Aorta (tissue), 5 donors: ENCODE measurements at regions not wholly inside any gene's neighbourhood (a gene's known extent, or its start where the extent isn't known, plus 50 kb on each side); places are given as distances from the start of the nearest gene placed in this dataset.
"Not testable (repeated sequence)": the region's sequence is repeated elsewhere in the genome, so short reads cannot be mapped to it uniquely, and the experiment has no call there.

Experiments used
- ATAC-seq: fragments of 200-7000 bp; cut with Tn5 transposase; one replicate; pipeline ENCODE4 v1.9.1; 2022; ENCODE audit warnings: moderate library complexity; ENCODE audit not compliant: low FRiP score
- DNase-seq, 2 donors: peaks; one replicate each; pipeline ENCODE4 v3.0.0-alpha.2; 2020
- H3K27ac ChIP-seq, 2 donors: one replicate each; pipeline ENCODE4 v1.5.1; 2013; ENCODE audit warnings: low read length in 2 of 2, mild to moderate bottlenecking in 2 of 2, moderate library complexity in 2 of 2, control low read depth in 1 of 2, inconsistent platforms in 1 of 2, low read depth in 1 of 2
- H3K27me3 ChIP-seq, 2 donors: one replicate each; pipeline ENCODE4 v1.6.1; 2013; ENCODE audit warnings: control low read depth in 1 of 2, low read length in 1 of 2, mild to moderate bottlenecking in 1 of 2, moderate library complexity in 1 of 2; ENCODE audit not compliant: insufficient read depth in 2 of 2, control insufficient read depth in 1 of 2
- H3K36me3 ChIP-seq, 2 donors: one replicate each; pipeline ENCODE4 v1.6.1; 2013; ENCODE audit warnings: control low read depth in 1 of 2, low read length in 1 of 2, mild to moderate bottlenecking in 1 of 2; ENCODE audit not compliant: insufficient read depth in 2 of 2, control insufficient read depth in 1 of 2
- H3K4me1 ChIP-seq, 2 donors: one replicate each; pipeline ENCODE4 v1.6.1; 2013; ENCODE audit warnings: low read length in 2 of 2, control low read depth in 1 of 2, mild to moderate bottlenecking in 1 of 2, moderate library complexity in 1 of 2; ENCODE audit not compliant: insufficient read depth in 2 of 2, control insufficient read depth in 1 of 2
- H3K4me3 ChIP-seq, 2 donors: one replicate each; pipeline ENCODE4 v1.5.1; 2013; ENCODE audit warnings: low read length in 2 of 2, control low read depth in 1 of 2, mild to moderate bottlenecking in 1 of 2
- H3K9me3 ChIP-seq: one replicate; pipeline ENCODE4 v1.6.1; 2013; ENCODE audit warnings: mild to moderate bottlenecking, low read length; ENCODE audit not compliant: control insufficient read depth
- WGBS, 2 donors: extraction: QIAGEN DNeasy Blood & Tissue Kit; methylation state at CpG; one replicate each; pipeline ENCODE4 v1.1.7; 2013; 5-methylcytosine and 5-hydroxymethylcytosine counted together
- intact Hi-C, 2 donors: fragments of 100-400 bp; cut with DNase I; formaldehyde crosslinking; loops; one replicate each; pipeline versions ENCODE4 v1.14.2 to v1.15.0; 2022
- donor health status: healthy with polysubstance abuse.
- donor health status: Bipolar disorder and iron deficiency.
- donor health status: DM: no; HTN: no; CAD: no.
- donor health status: DM: no; HTN: no; CAD: no.
- donor health status: DM: yes; HTN: yes; CAD: no.

DNA sequence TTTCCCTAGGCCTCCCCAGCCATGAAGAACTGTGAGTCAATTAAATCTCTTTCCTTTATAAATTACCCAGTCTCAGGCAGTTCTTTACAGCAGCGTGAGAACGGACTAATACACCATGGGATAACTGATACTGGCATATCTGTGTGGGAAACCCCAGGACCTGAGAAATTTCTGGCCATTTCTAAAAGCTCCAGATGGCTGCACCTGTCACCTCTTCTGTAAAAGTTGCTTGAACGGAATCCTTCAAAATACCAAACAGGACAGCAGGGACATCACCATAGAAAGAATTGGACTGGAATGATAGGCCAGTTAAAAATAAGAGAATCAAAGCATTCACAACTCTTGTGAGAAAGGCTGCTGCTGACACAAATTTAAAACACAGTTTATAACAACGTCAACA is 134.0 kb upstream of the FOXD4L5 start:
- H3K27ac ChIP-seq, H3K4me1 ChIP-seq, intact Hi-C loops, ATAC-seq, H3K9me3 ChIP-seq, DNase-seq, H3K36me3 ChIP-seq, H3K27me3 ChIP-seq, H3K4me3 ChIP-seq: not testable (repeated sequence)
- 58 to 68% methylated on average over 4 of the region's 4 CpGs for WGBS, 2 donors

DNA sequence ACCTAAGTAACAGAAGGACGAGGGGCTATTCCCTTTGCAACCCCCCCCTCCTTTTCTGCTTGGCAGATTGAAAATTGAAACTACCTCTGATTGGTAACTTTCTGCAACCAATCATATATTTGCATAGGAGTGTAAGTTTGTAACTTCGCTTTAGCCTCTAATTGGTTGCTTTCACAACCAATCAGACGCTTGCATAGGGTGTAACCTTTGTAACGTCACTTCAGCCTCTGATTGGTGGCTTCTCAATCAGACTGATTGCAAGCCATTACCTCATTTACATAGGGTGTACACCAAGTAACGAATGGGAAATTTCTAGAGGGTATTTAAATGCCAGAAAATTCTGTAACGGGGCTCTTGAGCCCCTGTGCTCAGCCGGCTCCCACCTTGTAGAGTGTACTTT is 131.9 kb upstream of the FOXD4L5 start:
- intact Hi-C loops, H3K27ac ChIP-seq, H3K4me1 ChIP-seq, H3K27me3 ChIP-seq, H3K36me3 ChIP-seq, DNase-seq, ATAC-seq, H3K4me3 ChIP-seq, H3K9me3 ChIP-seq: not testable (repeated sequence)
- WGBS, 2 donors, result 58 to 63% methylated on average over 7 of the region's 7 CpGs

DNA sequence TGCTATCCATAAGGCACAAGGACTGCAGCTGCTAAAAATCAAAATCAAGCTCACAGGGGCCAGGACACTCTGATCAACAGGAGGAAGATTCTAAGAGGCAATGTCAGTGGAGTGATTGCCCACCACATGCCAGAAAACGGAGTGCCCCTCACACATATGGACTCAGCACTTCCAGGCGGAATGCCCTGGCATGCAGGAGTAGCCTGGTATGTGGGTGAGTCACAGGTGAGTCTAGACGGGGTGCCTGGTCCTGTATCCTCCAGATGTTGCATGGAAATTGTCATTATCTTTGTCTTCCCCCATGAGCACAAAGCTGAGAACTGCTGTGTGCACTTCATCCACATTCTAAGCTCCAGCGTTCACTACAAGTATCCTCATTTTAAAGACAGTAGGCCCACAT is 129.2 kb upstream of the FOXD4L5 start:
- DNase-seq, H3K27me3 ChIP-seq, H3K9me3 ChIP-seq, H3K4me1 ChIP-seq, H3K36me3 ChIP-seq, H3K27ac ChIP-seq, intact Hi-C loops, ATAC-seq, H3K4me3 ChIP-seq: not testable (repeated sequence)
- WGBS, 2 donors, result 37 to 45% methylated on average over 4 of the region's 4 CpGs

DNA sequence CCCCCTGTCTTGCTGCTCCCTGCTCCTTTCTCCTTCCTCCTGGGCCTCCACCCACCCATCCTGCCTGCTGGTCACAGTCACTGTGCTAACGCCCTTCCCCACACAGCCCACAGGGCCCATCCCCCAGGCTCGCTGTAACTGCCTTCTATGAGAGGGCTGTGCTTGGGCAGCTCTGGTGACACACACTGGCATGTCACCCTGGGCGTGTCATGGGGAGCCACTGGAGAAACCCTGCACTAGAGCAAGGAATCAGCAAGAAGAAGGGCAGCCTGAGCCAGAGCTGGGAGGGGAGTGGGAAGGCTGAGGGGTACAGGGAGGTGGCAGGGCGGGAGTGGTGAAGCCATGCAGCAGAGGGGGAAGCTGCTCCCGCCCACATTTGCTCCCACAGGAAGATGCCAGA is 128.4 kb upstream of the FOXD4L5 start:
- H3K4me3 ChIP-seq, H3K36me3 ChIP-seq, H3K27me3 ChIP-seq, intact Hi-C loops, H3K4me1 ChIP-seq, H3K9me3 ChIP-seq, H3K27ac ChIP-seq, DNase-seq, ATAC-seq: not testable (repeated sequence)
- 61 to 65% methylated on average over 5 of the region's 5 CpGs for WGBS, 2 donors

DNA sequence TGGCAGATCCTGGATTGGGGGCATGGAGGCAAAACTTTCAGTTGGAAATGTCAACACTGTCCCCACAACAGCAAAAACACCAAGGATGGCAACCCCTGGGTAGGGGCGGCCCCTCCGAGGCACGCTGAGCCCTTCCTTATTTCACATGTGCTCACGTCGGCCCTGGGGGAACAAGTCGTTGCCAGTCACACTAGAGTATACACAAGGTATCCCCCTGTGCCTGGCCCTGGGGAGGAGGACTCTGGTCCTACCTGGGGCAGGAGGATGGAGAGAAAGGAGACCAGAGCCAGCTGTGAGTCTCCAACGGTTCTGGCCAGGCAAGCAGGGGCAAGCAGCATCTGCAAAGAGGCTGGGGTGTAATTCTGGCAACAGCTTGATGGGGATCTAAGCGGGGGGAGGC is 126.9 kb upstream of the FOXD4L5 start:
- 75 to 78% methylated on average over 8 of the region's 8 CpGs for WGBS, 2 donors
- intact Hi-C loops, result no loop called here
- Histone ChIP-seq H3K4me3 (no peak overlapping the region), H3K27me3 (no peaks in the 10 kb centered on the region), H3K27ac (no peak overlapping the region), H3K4me1 (no peaks in the 10 kb centered on the region), H3K36me3 (no peaks in the 10 kb centered on the region), H3K9me3 (no peaks in the 10 kb centered on the region)
- no peak for ATAC-seq
- DNase-seq, result no peak

DNA sequence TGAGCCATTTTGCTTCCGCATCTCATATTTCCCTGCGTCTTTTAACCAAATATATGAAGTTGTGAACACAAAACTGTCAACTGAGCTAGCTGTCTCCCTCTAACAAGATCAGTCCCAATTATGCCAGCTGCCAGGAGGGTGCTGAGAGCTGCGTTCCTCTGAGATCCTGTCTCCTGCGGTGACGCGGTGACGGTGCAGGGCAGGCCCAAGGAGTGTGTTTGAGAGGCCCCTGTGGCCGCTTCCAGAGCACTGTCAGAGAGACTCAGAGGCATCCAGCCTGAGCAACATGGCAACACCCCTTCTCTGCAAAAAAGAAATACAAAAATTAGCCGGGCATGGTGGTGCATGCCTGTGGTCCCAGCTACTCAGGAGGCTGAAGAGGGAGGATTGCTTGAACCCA is 126.3 kb upstream of the FOXD4L5 start:
- no peaks in the 10 kb centered on the region for H3K9me3 ChIP-seq
- no peak for ATAC-seq
- no peak for DNase-seq
- no peaks in the 10 kb centered on the region for H3K4me1 ChIP-seq
- 81 to 83% methylated on average over 9 of the region's 9 CpGs for WGBS, 2 donors
- H3K4me3 ChIP-seq, result no peak overlapping the region
- H3K27ac ChIP-seq, result no peak overlapping the region
- H3K27me3 ChIP-seq, result no peaks in the 10 kb centered on the region
- intact Hi-C loops, result no loop called here
- H3K36me3 ChIP-seq, result no peaks in the 10 kb centered on the region

DNA sequence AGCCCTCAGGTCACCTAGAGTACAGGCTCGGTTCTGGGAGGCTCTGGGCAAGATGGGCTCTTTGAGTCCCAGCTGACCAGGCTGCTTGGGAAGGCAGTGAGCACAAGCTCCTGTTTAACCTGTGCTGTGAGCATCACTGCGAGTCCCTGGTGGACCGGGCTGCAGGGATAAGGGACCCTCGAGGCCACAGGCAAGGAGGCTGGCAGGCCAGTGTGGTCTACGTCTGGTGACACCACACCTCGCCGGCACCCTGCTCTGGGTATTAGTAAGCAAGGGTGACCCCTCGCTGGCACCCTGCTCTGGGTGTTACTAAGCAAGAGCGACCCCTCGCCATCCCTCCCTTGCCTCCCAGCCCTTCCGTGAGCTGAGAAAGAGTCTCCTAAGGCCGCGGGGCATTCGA is 125.9 kb upstream of the FOXD4L5 start:
- Histone ChIP-seq H3K27ac (no peak overlapping the region), H3K27me3 (no peaks in the 10 kb centered on the region), H3K4me3 (no peak overlapping the region), H3K9me3 (no peaks in the 10 kb centered on the region), H3K36me3 (no peaks in the 10 kb centered on the region), H3K4me1 (no peaks in the 10 kb centered on the region)
- 72% methylated on average over 14 of the region's 14 CpGs for WGBS, 2 donors
- ATAC-seq (no peak), DNase-seq (no peak)
- intact Hi-C loops, result no loop called here

DNA sequence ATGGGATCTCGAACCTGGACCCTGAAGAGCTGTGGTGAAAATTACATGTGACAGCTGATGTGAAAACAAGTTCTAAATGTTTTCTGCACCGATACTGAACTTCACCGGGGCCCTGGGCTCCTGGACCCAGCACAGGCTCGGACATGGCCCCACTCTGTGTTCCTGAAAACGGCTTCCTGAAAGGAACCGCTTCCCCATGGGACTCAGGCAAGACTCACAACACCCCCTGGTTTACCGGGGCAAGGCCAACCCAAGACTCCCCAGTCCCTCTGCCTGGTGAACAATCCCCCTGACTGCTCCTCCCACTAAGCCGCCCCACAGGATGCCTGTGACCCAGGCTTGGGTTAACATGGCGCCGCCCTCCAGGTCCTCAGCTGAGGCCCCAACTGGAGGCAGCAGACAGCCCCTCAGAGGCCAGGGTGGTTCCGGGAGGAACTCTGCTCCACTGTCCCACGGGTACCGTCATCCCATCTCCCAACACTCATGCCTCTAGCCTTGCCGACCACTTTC is 124.5 kb upstream of the FOXD4L5 start:
- H3K4me3 ChIP-seq, result no peak overlapping the region
- WGBS, 2 donors, result 81% methylated on average over 14 of the region's 14 CpGs
- no peak overlapping the region for H3K27ac ChIP-seq
- H3K27me3 ChIP-seq, result no peaks in the 10 kb centered on the region
- no peak for ATAC-seq
- H3K4me1 ChIP-seq, result no peaks in the 10 kb centered on the region
- intact Hi-C loops, result no loop called here
- no peak for DNase-seq
- no peaks in the 10 kb centered on the region for H3K9me3 ChIP-seq
- H3K36me3 ChIP-seq, result no peaks in the 10 kb centered on the region

DNA sequence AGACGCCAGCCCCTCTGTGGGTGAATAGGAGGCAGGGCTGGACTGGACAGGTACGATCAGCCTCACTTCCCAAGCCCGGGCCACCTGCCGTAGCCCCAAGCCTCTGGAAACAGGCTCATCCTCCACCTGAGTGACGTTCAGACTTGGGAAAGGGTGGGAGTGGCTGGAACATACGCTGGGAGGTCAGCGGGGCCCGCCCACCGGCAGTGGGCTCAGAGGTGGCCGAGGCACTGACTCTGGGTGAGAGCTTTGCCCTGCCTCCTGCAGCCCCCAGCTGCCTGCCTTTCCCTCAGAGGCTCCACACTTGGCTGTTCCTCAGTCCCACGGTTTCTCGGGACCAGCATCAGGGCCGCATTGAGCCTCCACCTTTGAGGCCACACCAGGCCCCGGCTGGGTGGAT is 123.8 kb upstream of the FOXD4L5 start:
- H3K4me3 ChIP-seq, H3K9me3 ChIP-seq, ATAC-seq, intact Hi-C loops, H3K4me1 ChIP-seq, H3K36me3 ChIP-seq, DNase-seq, H3K27ac ChIP-seq, H3K27me3 ChIP-seq: not testable (repeated sequence)
- WGBS, 2 donors, result 82 to 87% methylated on average over 14 of the region's 14 CpGs
